ENCODE measurements at regions not wholly inside any gene's neighbourhood (a gene's known extent, or its start where the extent isn't known, plus 50 kb on each side); places are given as distances from the start of the nearest gene placed in this dataset.

- Histone ChIP-seq H3K27ac (ENCODE audit: insufficient read depth, low read depth, low read length) (no peak overlapping the region), H3K36me3 (ENCODE audit: control insufficient read depth in 2 of 2, extremely low read depth in 1 of 2, insufficient read depth in 2 of 2, low read length in 2 of 2) (no peaks in the 10 kb centered on the region), H3K9me3 (replicated peaks; ENCODE audit: control insufficient read depth, insufficient read depth, low read length) (no peaks in the 10 kb centered on the region), H3K79me2 (ENCODE audit: control insufficient read depth, insufficient read depth, low read length) (no peaks in the 10 kb centered on the region), H2AFZ (ENCODE audit: low read depth, low read length) (no peak overlapping the region), H3K9ac (replicated peaks; ENCODE audit: extremely low read depth, insufficient read depth, low read length) (no peak overlapping the region), H3K4me1 (ENCODE audit: control insufficient read depth, extremely low read depth, insufficient read depth, low read length) (no peaks in the 10 kb centered on the region), H3K27me3 (ENCODE audit: control insufficient read depth in 2 of 2, insufficient read depth in 2 of 2, low read length in 2 of 2) (no peaks in the 10 kb centered on the region), H3K9me1 (replicated peaks; ENCODE audit: control insufficient read depth, extremely low read depth, insufficient read depth, low read length) (no peaks in the 10 kb centered on the region), H3K4me3 (replicated peaks in 1 of 3; ENCODE audit: insufficient read depth in 1 of 3, low read depth in 1 of 3, low read length in 3 of 3) (no peak overlapping the region), H3K4me2 (ENCODE audit: insufficient read depth, low read length) (no peak overlapping the region), H4K20me1 (replicated peaks; ENCODE audit: control insufficient read depth, extremely low read depth, insufficient read depth, low read length) (no peaks in the 10 kb centered on the region)
- ChIA-PET POLR2A (no interaction called here), CTCF (interaction anchor here (0.5 to 4.1 kb wide), 57 partner anchors 9 to 1447 kb away, joined by 3 to 78 read pairs (median 3); no protein-coding TSS in a partner anchor)
- TF ChIP-seq, protein P1, sequence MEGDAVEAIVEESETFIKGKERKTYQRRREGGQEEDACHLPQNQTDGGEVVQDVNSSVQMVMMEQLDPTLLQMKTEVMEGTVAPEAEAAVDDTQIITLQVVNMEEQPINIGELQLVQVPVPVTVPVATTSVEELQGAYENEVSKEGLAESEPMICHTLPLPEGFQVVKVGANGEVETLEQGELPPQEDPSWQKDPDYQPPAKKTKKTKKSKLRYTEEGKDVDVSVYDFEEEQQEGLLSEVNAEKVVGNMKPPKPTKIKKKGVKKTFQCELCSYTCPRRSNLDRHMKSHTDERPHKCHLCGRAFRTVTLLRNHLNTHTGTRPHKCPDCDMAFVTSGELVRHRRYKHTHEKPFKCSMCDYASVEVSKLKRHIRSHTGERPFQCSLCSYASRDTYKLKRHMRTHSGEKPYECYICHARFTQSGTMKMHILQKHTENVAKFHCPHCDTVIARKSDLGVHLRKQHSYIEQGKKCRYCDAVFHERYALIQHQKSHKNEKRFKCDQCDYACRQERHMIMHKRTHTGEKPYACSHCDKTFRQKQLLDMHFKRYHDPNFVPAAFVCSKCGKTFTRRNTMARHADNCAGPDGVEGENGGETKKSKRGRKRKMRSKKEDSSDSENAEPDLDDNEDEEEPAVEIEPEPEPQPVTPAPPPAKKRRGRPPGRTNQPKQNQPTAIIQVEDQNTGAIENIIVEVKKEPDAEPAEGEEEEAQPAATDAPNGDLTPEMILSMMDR (IDR thresholded peaks at IDR 0.05; ENCODE audit: extremely low read depth in 1 of 2, insufficient read depth in 1 of 2, low read depth in 1 of 2, low read length in 2 of 2), result peak; percentile 34 to 56
- TF ChIP-seq, protein P2, sequence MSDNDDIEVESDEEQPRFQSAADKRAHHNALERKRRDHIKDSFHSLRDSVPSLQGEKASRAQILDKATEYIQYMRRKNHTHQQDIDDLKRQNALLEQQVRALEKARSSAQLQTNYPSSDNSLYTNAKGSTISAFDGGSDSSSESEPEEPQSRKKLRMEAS (IDR thresholded peaks at IDR 0.05; ENCODE audit: insufficient read depth, insufficient read length), result no peak
- peak; percentile 69 for DNase-seq (ENCODE audit: low read depth, low spot score)
- no peak for FAIRE-seq
- BruUV-seq (replicated peaks), result no TSS peak
- dilution Hi-C loops (cut with MboI; ENCODE audit: extremely low pct_ligation_motif_present, low sequenced_read_pairs), result no loop called here
- intact Hi-C loops (cut with micrococcal nuclease), result loop anchor here (1.0 to 5.0 kb wide), 5 partner anchors 652 to 1447 kb away; no protein-coding TSS in a partner anchor
Measured at GRCh38 chr12:86914721-86915120, 658.5 kb upstream of the MGAT4C start.

DNA sequence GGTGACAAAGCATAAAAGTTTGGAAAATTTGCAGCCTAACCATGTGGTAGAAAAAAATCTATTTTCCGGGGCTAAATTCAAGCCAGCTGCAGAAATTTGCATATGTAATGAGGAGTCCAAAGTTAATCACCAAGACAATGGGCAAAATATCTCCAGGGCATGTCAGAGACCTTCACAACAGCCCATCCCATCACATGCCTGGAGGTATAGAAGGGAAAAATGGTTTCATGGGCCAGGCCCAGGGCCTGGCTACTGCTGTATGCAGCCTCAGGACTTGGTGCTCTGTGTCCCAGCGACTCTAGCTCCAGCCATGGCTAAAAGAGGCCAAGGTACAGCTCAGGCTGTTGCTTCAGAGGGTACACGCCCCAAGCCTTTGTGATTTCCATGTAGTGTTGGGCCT, 655.8 kb upstream of the MGAT4C start:
- H3K9ac ChIP-seq (replicated peaks; ENCODE audit: extremely low read depth, insufficient read depth, low read length), result no peak overlapping the region
- DNase-seq (ENCODE audit: low read depth, low spot score), result no peak
- H3K4me3 ChIP-seq (replicated peaks in 1 of 3; ENCODE audit: insufficient read depth in 1 of 3, low read depth in 1 of 3, low read length in 3 of 3), result no peak overlapping the region
- no peak overlapping the region for H2AFZ ChIP-seq (ENCODE audit: low read depth, low read length)
- dilution Hi-C loops (cut with MboI; ENCODE audit: extremely low pct_ligation_motif_present, low sequenced_read_pairs), result no loop called here
- POLR2A ChIA-PET, result no interaction called here
- no peaks in the 10 kb centered on the region for H3K36me3 ChIP-seq (ENCODE audit: control insufficient read depth in 2 of 2, extremely low read depth in 1 of 2, insufficient read depth in 2 of 2, low read length in 2 of 2)
- H3K27ac ChIP-seq (ENCODE audit: insufficient read depth, low read depth, low read length), result no peak overlapping the region
- no peak for FAIRE-seq
- no peaks in the 10 kb centered on the region for H3K27me3 ChIP-seq (ENCODE audit: control insufficient read depth in 2 of 2, insufficient read depth in 2 of 2, low read length in 2 of 2)
- CTCF ChIA-PET, result no interaction called here
- H3K9me1 ChIP-seq (replicated peaks; ENCODE audit: control insufficient read depth, extremely low read depth, insufficient read depth, low read length), result no peaks in the 10 kb centered on the region
- no peaks in the 10 kb centered on the region for H3K79me2 ChIP-seq (ENCODE audit: control insufficient read depth, insufficient read depth, low read length)
- intact Hi-C loops (cut with micrococcal nuclease), result loop anchor here (5.0 kb wide), 2 partner anchors 935 to 1445 kb away; no protein-coding TSS in a partner anchor
- H3K9me3 ChIP-seq (replicated peaks; ENCODE audit: control insufficient read depth, insufficient read depth, low read length), result no peaks in the 10 kb centered on the region
- no TSS peak for BruUV-seq (replicated peaks)
- no peaks in the 10 kb centered on the region for H4K20me1 ChIP-seq (replicated peaks; ENCODE audit: control insufficient read depth, extremely low read depth, insufficient read depth, low read length)
- TF ChIP-seq, protein P1 (IDR thresholded peaks at IDR 0.05; ENCODE audit: extremely low read depth in 1 of 2, insufficient read depth in 1 of 2, low read depth in 1 of 2, low read length in 2 of 2), result no peak
- no peak for TF ChIP-seq FOS (IDR thresholded peaks at IDR 0.05; ENCODE audit: borderline replicate concordance, insufficient read depth, low read length)
- no peak for TF ChIP-seq POLR2A (IDR thresholded peaks at IDR 0.05; ENCODE audit: low read depth, low read length)
- TF ChIP-seq GATA2 (IDR thresholded peaks at IDR 0.05; ENCODE audit: insufficient read depth, insufficient read length, low read depth, low read length), result no peak
- no peak for TF ChIP-seq JUN (IDR thresholded peaks at IDR 0.05; ENCODE audit: borderline replicate concordance, insufficient read depth, insufficient read length, low read depth)
- TF ChIP-seq POLR2AphosphoS5 (IDR thresholded peaks at IDR 0.05; ENCODE audit: insufficient read depth, low read depth, low read length), result no peak
- no peak for TF ChIP-seq EZH2 (IDR thresholded peaks at IDR 0.05; ENCODE audit: borderline replicate concordance, low read depth, low read length, severe bottlenecking)
- TF ChIP-seq, protein P2 (IDR thresholded peaks at IDR 0.05; ENCODE audit: insufficient read depth, insufficient read length), result no peak
- TF ChIP-seq MYC (IDR thresholded peaks at IDR 0.05; ENCODE audit: low read depth, low read length), result no peak
- H3K4me2 ChIP-seq (ENCODE audit: insufficient read depth, low read length), result no peak overlapping the region
- H3K4me1 ChIP-seq (ENCODE audit: control insufficient read depth, extremely low read depth, insufficient read depth, low read length), result no peaks in the 10 kb centered on the region

Measured in endothelial cell of umbilical vein (primary cell).